NCI-H748 (cell line): ENCODE measurements at regions not wholly inside any gene's neighbourhood (a gene's known extent, or its start where the extent isn't known, plus 50 kb on each side); places are given as distances from the start of the nearest gene placed in this dataset.
"Not testable (repeated sequence)": the region's sequence is repeated elsewhere in the genome, so short reads cannot be mapped to it uniquely, and the experiment has no call there.

Experiments
- DNase-seq: peaks from one replicate; lab custom pipeline; 2025; ENCODE audit not compliant: unreplicated experiment; lab: John Stamatoyannopoulos, UW

- no peak for DNase-seq
These were observed 123.5 kb upstream of the TRHDE start for GRCh38 chr12:72148709-72149108.

- DNase-seq, result no peak
These were observed 109.3 kb upstream of the TRHDE start for GRCh38 chr12:72162875-72163274.

- no peak for DNase-seq
These were observed 103.3 kb upstream of the TRHDE start for GRCh38 chr12:72168851-72169250.

- peak; percentile 23 for DNase-seq
These were observed 98.2 kb upstream of the TRHDE start for GRCh38 chr12:72173974-72174373.

GRCh38 chr12:72178244-72178643, 93.9 kb upstream of the TRHDE start:
- DNase-seq, result no peak

- no peak for DNase-seq
These were observed 93.3 kb upstream of the TRHDE start for GRCh38 chr12:72178871-72179270.

- DNase-seq, result no peak
These were observed 92.3 kb upstream of the TRHDE start for GRCh38 chr12:72179841-72180240.

- DNase-seq, result not testable (repeated sequence)
These were observed 87.1 kb upstream of the TRHDE start for GRCh38 chr12:72184971-72185533.

GRCh38 chr12:72189266-72189665, 82.9 kb upstream of the TRHDE start:
- no peak for DNase-seq

- no peak for DNase-seq
These were observed 80.4 kb upstream of the TRHDE start for GRCh38 chr12:72191761-72192160.

GRCh38 chr12:72197790-72198189, 74.4 kb upstream of the TRHDE start:
- no peak for DNase-seq

- no peak for DNase-seq
These were observed 70.7 kb upstream of the TRHDE start for GRCh38 chr12:72201457-72201856.

GRCh38 chr12:72203764-72204335, 68.3 kb upstream of the TRHDE start:
- no peak for DNase-seq

- peak; percentile 37 for DNase-seq
These were observed 65.1 kb upstream of the TRHDE start for GRCh38 chr12:72207079-72207478.

- DNase-seq, result no peak
These were observed 64.4 kb upstream of the TRHDE start for GRCh38 chr12:72207486-72208409.

GRCh38 chr12:72209086-72209485, 63.1 kb upstream of the TRHDE start:
- no peak for DNase-seq

GRCh38 chr12:72214163-72214562, 58.0 kb upstream of the TRHDE start:
- no peak for DNase-seq

GRCh38 chr12:72215287-72215686, 56.9 kb upstream of the TRHDE start:
- DNase-seq, result not testable (repeated sequence)

- no peak for DNase-seq
These were observed 52.2 kb upstream of the TRHDE start for GRCh38 chr12:72219937-72220336.
